ENCODE measurements at regions not wholly inside any gene's neighbourhood (a gene's known extent, or its start where the extent isn't known, plus 50 kb on each side); places are given as distances from the start of the nearest gene placed in this dataset.

GRCh38 chr14:65879248-65880009 lies 466.9 kb downstream of the FUT8 start:
- TF ChIP-seq, protein P1, sequence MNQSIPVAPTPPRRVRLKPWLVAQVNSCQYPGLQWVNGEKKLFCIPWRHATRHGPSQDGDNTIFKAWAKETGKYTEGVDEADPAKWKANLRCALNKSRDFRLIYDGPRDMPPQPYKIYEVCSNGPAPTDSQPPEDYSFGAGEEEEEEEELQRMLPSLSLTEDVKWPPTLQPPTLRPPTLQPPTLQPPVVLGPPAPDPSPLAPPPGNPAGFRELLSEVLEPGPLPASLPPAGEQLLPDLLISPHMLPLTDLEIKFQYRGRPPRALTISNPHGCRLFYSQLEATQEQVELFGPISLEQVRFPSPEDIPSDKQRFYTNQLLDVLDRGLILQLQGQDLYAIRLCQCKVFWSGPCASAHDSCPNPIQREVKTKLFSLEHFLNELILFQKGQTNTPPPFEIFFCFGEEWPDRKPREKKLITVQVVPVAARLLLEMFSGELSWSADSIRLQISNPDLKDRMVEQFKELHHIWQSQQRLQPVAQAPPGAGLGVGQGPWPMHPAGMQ (IDR thresholded peaks at IDR 0.05; ENCODE audit: borderline replicate concordance), result no peak
- TF ChIP-seq SMAD1 (IDR thresholded peaks at IDR 0.05; ENCODE audit: low read depth, partially characterized antibody) (no peak), YBX1 (IDR thresholded peaks at IDR 0.05) (no peak), ASH2L (IDR thresholded peaks at IDR 0.05; ENCODE audit: borderline replicate concordance, low read depth) (no peak), NR2F1 (conservative IDR thresholded peaks at IDR 0.05) (no peak), POLR2AphosphoS5 (IDR thresholded peaks at IDR 0.05; ENCODE audit: low read length) (no peak), RELA (IDR thresholded peaks at IDR 0.05; ENCODE audit: borderline replicate concordance, partially characterized antibody) (no peak), IKZF2 (IDR thresholded peaks at IDR 0.05) (no peak), GABPA (IDR thresholded peaks at IDR 0.05; ENCODE audit: low read depth) (no peak)
- Histone ChIP-seq H3K79me2 (ENCODE audit: control insufficient read depth, insufficient read depth, low read length) (no peaks in the 10 kb centered on the region), H3K27me3 (replicated peaks in 1 of 2; ENCODE audit: control insufficient read depth in 2 of 2, insufficient read depth in 2 of 2, low read length in 1 of 2) (peaks cover 0 to 2% of the 10 kb centered on the region in 2 experiments; a peak in 1 of 4 replicates), H4K20me1 (ENCODE audit: control insufficient read depth, insufficient read depth) (no peaks in the 10 kb centered on the region), H3K9ac (ENCODE audit: control insufficient read depth, insufficient read depth, low read length) (no peak overlapping the region), H3K4me2 (ENCODE audit: control insufficient read depth, insufficient read depth) (no peak overlapping the region), H3K27ac (ENCODE audit: control insufficient read depth, insufficient read depth) (no peak overlapping the region), H2AFZ (ENCODE audit: control insufficient read depth, low read depth, low read length) (no peak overlapping the region), H3K4me3 (no peak overlapping the region), H3K9me3 (replicated peaks; ENCODE audit: control insufficient read depth, insufficient read depth, low read length) (no peaks in the 10 kb centered on the region), H3K36me3 (ENCODE audit: control insufficient read depth in 2 of 2, insufficient read depth in 2 of 2, low read length in 1 of 2) (no peaks in the 10 kb centered on the region), H3K4me1 (ENCODE audit: control insufficient read depth, insufficient read depth, low read length) (no peaks in the 10 kb centered on the region)
- FAIRE-seq (no peak), DNase-seq (ENCODE audit: low read depth, low spot score) (no peak), ATAC-seq (no peak)
- in situ Hi-C loops (cut with MboI), result no loop called here
- 39% methylated on average over 3 of the region's 3 CpGs for WGBS (ENCODE audit: insufficient coverage, insufficient replicate concordance, low lambda C conversion rate, missing lambda C conversion rate)
- no TSS peak for BruUV-seq (replicated peaks)
- ChIA-PET RAD21 (ENCODE audit: unreplicated experiment) (interaction anchor here (0.5 kb wide), 1 partner anchor 469 kb away, joined by 3 read pairs; no protein-coding TSS in a partner anchor), SMC1A (ENCODE audit: uncharacterized antibody, unreplicated experiment) (interaction anchor here (0.9 kb wide), 1 partner anchor 18 kb away, joined by 3 read pairs; no protein-coding TSS in a partner anchor), CTCF (no interaction called here), POLR2A (interaction anchor here (0.6 to 0.7 kb wide), 2 partner anchors 10 to 34 kb away, joined by 3 to 4 read pairs; no protein-coding TSS in a partner anchor)
- intact Hi-C loops (cut with micrococcal nuclease; ENCODE audit: unreplicated experiment), result no loop called here

Data from GM12878 (cell line).